ENCODE measurements at regions not wholly inside any gene's neighbourhood (a gene's known extent, or its start where the extent isn't known, plus 50 kb on each side); places are given as distances from the start of the nearest gene placed in this dataset.

DNA sequence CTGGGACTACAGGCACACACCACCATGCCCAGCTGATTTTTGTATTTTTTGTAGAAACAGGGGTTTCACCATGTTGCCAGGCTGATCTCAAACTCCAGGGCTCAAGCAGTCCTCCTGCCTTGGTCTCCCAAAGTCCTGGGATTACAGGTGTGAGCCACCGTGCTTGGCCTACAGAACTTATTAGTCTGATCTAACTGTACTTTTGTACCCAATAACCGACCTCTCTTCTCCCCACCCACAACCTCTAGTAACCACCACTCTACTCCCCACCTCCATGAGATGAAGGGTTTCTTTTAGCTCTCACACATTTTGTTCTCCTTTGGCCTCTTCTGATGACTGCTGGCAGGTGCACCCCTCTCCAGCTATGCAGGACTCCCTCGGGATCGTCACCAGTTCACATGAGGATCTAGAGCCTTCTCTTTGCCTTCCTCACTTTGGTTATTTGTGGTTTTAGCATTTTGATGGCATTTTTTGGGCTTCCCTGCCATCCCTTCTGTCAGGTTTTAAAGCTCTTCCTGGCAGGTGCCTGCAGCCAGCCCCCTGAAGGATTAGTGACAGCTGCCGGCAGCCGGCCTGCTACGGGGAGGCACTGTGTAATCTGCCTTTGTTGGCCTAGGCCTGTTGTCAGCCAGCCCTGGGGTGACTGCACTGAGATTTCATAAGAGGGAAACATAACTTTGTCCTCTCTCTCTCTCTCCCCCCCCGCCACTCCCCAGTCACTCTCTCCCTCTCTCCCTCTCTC is 99.8 kb upstream of the ATP1A1 start (continued):
- TF ChIP-seq, protein P1, sequence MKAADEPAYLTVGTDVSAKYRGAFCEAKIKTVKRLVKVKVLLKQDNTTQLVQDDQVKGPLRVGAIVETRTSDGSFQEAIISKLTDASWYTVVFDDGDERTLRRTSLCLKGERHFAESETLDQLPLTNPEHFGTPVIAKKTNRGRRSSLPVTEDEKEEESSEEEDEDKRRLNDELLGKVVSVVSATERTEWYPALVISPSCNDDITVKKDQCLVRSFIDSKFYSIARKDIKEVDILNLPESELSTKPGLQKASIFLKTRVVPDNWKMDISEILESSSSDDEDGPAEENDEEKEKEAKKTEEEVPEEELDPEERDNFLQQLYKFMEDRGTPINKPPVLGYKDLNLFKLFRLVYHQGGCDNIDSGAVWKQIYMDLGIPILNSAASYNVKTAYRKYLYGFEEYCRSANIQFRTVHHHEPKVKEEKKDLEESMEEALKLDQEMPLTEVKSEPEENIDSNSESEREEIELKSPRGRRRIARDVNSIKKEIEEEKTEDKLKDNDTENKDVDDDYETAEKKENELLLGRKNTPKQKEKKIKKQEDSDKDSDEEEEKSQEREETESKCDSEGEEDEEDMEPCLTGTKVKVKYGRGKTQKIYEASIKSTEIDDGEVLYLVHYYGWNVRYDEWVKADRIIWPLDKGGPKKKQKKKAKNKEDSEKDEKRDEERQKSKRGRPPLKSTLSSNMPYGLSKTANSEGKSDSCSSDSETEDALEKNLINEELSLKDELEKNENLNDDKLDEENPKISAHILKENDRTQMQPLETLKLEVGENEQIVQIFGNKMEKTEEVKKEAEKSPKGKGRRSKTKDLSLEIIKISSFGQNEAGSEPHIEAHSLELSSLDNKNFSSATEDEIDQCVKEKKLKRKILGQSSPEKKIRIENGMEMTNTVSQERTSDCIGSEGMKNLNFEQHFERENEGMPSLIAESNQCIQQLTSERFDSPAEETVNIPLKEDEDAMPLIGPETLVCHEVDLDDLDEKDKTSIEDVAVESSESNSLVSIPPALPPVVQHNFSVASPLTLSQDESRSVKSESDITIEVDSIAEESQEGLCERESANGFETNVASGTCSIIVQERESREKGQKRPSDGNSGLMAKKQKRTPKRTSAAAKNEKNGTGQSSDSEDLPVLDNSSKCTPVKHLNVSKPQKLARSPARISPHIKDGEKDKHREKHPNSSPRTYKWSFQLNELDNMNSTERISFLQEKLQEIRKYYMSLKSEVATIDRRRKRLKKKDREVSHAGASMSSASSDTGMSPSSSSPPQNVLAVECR (CRISPR knock-in tag; IDR thresholded peaks at IDR 0.05; ENCODE audit: borderline replicate concordance), result peak; percentile 40; the same call in 1 of the 2 replicates
- TF ChIP-seq RFX5 (IDR thresholded peaks at IDR 0.05; ENCODE audit: low read depth, low read length) (peak; percentile 65; the same call in 1 of the 2 replicates), RNF2 (conservative IDR thresholded peaks at IDR 0.05; ENCODE audit: low read depth) (0 out of 2 replicates have a peak, but pooled peaks have one; percentile 12), HMG20A (CRISPR knock-in tag; IDR thresholded peaks at IDR 0.05; ENCODE audit: borderline replicate concordance) (0 out of 2 replicates have a peak, but pooled peaks have one; percentile 37), SOX6 (IDR thresholded peaks at IDR 0.05) (no peak), SOX6 (CRISPR knock-in tag; IDR thresholded peaks at IDR 0.05) (peak; percentile 86), FOXP1 (IDR thresholded peaks at IDR 0.05) (no peak), FOXP1 (CRISPR knock-in tag; IDR thresholded peaks at IDR 0.05) (peak; percentile 44), ELF1 (CRISPR knock-in tag; IDR thresholded peaks at IDR 0.05) (0 out of 2 replicates have a peak, but pooled peaks have one; percentile 18), ZNF292 (CRISPR knock-in tag; IDR thresholded peaks at IDR 0.05; ENCODE audit: borderline replicate concordance, low read depth) (peak; percentile 81; the same call in 1 of the 2 replicates), ZMYM4 (CRISPR knock-in tag; IDR thresholded peaks at IDR 0.05) (peak; percentile 50; the same call in 1 of the 2 replicates), GATAD2A (CRISPR knock-in tag; IDR thresholded peaks at IDR 0.05) (peak; percentile 54), NBN (conservative IDR thresholded peaks at IDR 0.05) (no peak), HDAC1 (CRISPR knock-in tag; IDR thresholded peaks at IDR 0.05) (peak; percentile 60; the same call in 1 of the 2 replicates)
- TF ChIP-seq, protein P2, sequence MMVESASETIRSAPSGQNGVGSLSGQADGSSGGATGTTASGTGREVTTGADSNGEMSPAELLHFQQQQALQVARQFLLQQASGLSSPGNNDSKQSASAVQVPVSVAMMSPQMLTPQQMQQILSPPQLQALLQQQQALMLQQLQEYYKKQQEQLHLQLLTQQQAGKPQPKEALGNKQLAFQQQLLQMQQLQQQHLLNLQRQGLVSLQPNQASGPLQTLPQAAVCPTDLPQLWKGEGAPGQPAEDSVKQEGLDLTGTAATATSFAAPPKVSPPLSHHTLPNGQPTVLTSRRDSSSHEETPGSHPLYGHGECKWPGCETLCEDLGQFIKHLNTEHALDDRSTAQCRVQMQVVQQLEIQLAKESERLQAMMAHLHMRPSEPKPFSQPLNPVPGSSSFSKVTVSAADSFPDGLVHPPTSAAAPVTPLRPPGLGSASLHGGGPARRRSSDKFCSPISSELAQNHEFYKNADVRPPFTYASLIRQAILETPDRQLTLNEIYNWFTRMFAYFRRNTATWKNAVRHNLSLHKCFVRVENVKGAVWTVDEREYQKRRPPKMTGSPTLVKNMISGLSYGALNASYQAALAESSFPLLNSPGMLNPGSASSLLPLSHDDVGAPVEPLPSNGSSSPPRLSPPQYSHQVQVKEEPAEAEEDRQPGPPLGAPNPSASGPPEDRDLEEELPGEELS (CRISPR knock-in tag; IDR thresholded peaks at IDR 0.05), result peak; percentile 46; the same call in 1 of the 2 replicates
- TF ChIP-seq, protein P3, sequence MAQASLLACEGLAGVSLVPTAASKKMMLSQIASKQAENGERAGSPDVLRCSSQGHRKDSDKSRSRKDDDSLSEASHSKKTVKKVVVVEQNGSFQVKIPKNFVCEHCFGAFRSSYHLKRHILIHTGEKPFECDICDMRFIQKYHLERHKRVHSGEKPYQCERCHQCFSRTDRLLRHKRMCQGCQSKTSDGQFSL (CRISPR knock-in tag; IDR thresholded peaks at IDR 0.05), result peak; percentile 79; the same call in 1 of the 2 replicates
- TF ChIP-seq, protein P4, sequence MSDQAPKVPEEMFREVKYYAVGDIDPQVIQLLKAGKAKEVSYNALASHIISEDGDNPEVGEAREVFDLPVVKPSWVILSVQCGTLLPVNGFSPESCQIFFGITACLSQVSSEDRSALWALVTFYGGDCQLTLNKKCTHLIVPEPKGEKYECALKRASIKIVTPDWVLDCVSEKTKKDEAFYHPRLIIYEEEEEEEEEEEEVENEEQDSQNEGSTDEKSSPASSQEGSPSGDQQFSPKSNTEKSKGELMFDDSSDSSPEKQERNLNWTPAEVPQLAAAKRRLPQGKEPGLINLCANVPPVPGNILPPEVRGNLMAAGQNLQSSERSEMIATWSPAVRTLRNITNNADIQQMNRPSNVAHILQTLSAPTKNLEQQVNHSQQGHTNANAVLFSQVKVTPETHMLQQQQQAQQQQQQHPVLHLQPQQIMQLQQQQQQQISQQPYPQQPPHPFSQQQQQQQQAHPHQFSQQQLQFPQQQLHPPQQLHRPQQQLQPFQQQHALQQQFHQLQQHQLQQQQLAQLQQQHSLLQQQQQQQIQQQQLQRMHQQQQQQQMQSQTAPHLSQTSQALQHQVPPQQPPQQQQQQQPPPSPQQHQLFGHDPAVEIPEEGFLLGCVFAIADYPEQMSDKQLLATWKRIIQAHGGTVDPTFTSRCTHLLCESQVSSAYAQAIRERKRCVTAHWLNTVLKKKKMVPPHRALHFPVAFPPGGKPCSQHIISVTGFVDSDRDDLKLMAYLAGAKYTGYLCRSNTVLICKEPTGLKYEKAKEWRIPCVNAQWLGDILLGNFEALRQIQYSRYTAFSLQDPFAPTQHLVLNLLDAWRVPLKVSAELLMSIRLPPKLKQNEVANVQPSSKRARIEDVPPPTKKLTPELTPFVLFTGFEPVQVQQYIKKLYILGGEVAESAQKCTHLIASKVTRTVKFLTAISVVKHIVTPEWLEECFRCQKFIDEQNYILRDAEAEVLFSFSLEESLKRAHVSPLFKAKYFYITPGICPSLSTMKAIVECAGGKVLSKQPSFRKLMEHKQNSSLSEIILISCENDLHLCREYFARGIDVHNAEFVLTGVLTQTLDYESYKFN (CRISPR knock-in tag; conservative IDR thresholded peaks at IDR 0.05), result 0 out of 2 replicates have a peak, but pooled peaks have one; percentile 32
